ENCODE measurements at regions not wholly inside any gene's neighbourhood (a gene's known extent, or its start where the extent isn't known, plus 50 kb on each side); places are given as distances from the start of the nearest gene placed in this dataset.
A peak's percentile ranks its signal among the peaks of the same experiment; 100 is the strongest.

DNA sequence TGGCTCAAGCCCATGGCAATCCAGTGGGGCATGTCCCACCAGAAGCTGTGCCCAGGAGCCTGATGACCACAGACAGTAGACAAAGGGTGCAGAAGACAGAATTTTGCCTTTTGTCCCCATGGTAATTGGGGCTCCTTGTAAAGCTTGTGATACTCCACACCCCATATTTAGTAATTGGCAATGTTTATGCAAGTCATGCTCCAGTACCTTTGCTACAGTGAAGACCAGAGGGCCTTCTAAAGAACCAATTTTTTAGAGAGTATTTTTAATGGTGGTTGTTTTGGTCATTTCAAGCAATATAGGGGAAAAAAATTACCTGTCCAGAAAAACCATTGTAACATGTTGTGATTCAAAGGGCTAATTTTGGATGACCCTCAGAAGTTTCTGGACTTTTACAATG lies 194.8 kb downstream of the ANAPC1 start:
- Histone ChIP-seq H3K36me3 (ENCODE audit: control insufficient read depth in 4 of 4, insufficient read depth in 4 of 4, low read length in 4 of 4) (no peaks in the 10 kb centered on the region), H3K27me3 (ENCODE audit: control insufficient read depth in 3 of 3, insufficient read depth in 3 of 3, low read length in 2 of 3) (peaks cover 0 to 2% (median 0%) of the 10 kb centered on the region in 3 donors), H3K9ac (ENCODE audit: insufficient read depth in 1 of 2, low read length in 2 of 2) (no peak overlapping the region), H3K27ac (ENCODE audit: low read depth in 1 of 2, low read length in 1 of 2) (no peak overlapping the region), H3K9me3 (ENCODE audit: control insufficient read depth in 4 of 4, insufficient read depth in 3 of 4, low read length in 3 of 4) (no peaks in the 10 kb centered on the region), H3K4me3 (no peak overlapping the region), H3K4me1 (ENCODE audit: control insufficient read depth in 5 of 5, insufficient read depth in 5 of 5, low read length in 5 of 5) (peaks cover 0 to 45% (median 31%) of the 10 kb centered on the region in 5 donors)
- TF ChIP-seq CTCF (IDR thresholded peaks at IDR 0.05; ENCODE audit: control extremely low read depth, extremely low read depth): no peak
- no peak for ATAC-seq (ENCODE audit: insufficient read depth, low FRiP score)
- no peak for DNase-seq

DNA sequence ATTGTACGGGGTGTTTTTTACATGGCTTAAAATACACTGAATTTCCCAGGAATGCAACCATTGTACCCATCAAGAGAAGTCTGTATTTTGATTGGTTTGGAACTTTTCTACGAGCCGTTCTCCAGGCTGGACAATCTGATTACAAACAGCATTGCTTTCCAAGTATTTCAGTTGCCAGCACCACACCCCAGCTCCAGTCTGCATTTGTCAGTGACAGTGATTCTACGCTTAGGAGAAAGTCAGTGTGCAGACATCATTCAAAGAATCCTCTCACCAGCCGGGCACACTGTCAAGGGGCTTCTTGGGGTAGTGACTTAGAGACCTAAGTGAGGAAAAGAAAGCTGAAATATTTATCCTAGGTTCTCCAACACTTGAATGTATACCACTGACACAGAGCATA lies 194.1 kb downstream of the ANAPC1 start:
- DNase-seq (peak; percentile 37 to 59 (median 58)), ATAC-seq (ENCODE audit: insufficient read depth, low FRiP score) (no peak)
- Histone ChIP-seq H3K27ac (ENCODE audit: low read depth in 1 of 2, low read length in 1 of 2) (no peak overlapping the region), H3K36me3 (ENCODE audit: control insufficient read depth in 4 of 4, insufficient read depth in 4 of 4, low read length in 4 of 4) (no peaks in the 10 kb centered on the region), H3K4me1 (ENCODE audit: control insufficient read depth in 5 of 5, insufficient read depth in 5 of 5, low read length in 5 of 5) (peaks cover 0 to 45% (median 31%) of the 10 kb centered on the region in 5 donors), H3K9me3 (ENCODE audit: control insufficient read depth in 4 of 4, insufficient read depth in 3 of 4, low read length in 3 of 4) (no peaks in the 10 kb centered on the region), H3K27me3 (ENCODE audit: control insufficient read depth in 3 of 3, insufficient read depth in 3 of 3, low read length in 2 of 3) (peaks cover 0 to 2% (median 0%) of the 10 kb centered on the region in 3 donors), H3K9ac (ENCODE audit: insufficient read depth in 1 of 2, low read length in 2 of 2) (no peak overlapping the region), H3K4me3 (no peak overlapping the region)
- 63 to 85% methylated on average over 5 of the region's 5 CpGs for WGBS, 2 donors
- no peak for TF ChIP-seq CTCF (IDR thresholded peaks at IDR 0.05; ENCODE audit: control extremely low read depth, extremely low read depth)

DNA sequence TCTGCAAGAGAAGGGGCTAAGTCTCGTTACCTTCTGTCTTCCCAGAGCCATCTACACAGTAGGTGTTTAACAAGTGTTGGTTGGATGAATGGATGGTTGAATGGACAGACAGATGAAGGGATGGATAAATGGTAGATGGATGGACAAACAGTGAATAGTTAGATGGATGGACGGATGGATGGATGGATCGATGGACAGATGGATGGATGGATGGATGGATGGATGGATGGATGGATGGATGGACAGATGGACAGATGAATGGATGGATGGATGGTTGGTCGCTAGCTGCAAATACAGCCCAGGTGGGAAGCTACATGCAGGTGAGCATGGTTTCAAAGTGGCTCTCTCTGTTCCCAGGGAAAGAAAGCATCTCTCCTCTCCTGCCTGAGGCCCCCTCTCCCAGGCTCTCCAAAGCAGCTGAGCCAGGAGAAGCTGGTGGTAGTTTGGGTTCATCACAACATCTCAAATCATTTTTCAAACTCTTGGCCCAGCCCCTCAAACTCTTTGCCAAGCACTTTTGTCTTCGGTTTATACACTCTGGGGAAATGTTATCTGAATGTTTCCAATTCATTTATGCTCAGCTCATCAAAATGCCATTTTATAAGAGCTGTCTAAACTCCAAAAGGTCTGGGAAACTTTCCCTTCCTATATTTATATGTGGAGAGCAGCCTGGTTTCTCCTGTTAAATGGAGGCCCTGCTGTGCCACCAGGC lies 192.7 kb downstream of the ANAPC1 start:
- no peak overlapping the region for H3K4me3 ChIP-seq
- no peak overlapping the region for H3K27ac ChIP-seq (ENCODE audit: low read depth in 1 of 2, low read length in 1 of 2)
- no peaks in the 10 kb centered on the region for H3K36me3 ChIP-seq (ENCODE audit: control insufficient read depth in 4 of 4, insufficient read depth in 4 of 4, low read length in 4 of 4)
- no peak overlapping the region for H3K9ac ChIP-seq (ENCODE audit: insufficient read depth in 1 of 2, low read length in 2 of 2)
- peaks cover 0 to 2% (median 0%) of the 10 kb centered on the region in 3 donors for H3K27me3 ChIP-seq (ENCODE audit: control insufficient read depth in 3 of 3, insufficient read depth in 3 of 3, low read length in 2 of 3)
- DNase-seq: peak; percentile 86 to 98 (median 98)
- peaks cover 0 to 45% (median 31%) of the 10 kb centered on the region in 5 donors for H3K4me1 ChIP-seq (ENCODE audit: control insufficient read depth in 5 of 5, insufficient read depth in 5 of 5, low read length in 5 of 5)
- no peak for ATAC-seq (ENCODE audit: insufficient read depth, low FRiP score)
- 92% methylated on average over 5 of the region's 5 CpGs for WGBS, 2 donors
- peaks cover 0 to 5% (median 1%) of the 10 kb centered on the region in 4 donors for H3K9me3 ChIP-seq (ENCODE audit: control insufficient read depth in 4 of 4, insufficient read depth in 3 of 4, low read length in 3 of 4)
- TF ChIP-seq CTCF (IDR thresholded peaks at IDR 0.05; ENCODE audit: control extremely low read depth, extremely low read depth): no peak

All from lung (tissue), 11 donors.